Smooth muscle cell (in vitro differentiated cells): ENCODE measurements at regions not wholly inside any gene's neighbourhood (a gene's known extent, or its start where the extent isn't known, plus 50 kb on each side); places are given as distances from the start of the nearest gene placed in this dataset.
"Not testable (repeated sequence)": the region's sequence is repeated elsewhere in the genome, so short reads cannot be mapped to it uniquely, and the experiment has no call there.

Experiments used
- DNase-seq: peaks from one replicate; lab custom pipeline; 2025; ENCODE audit not compliant: unreplicated experiment; lab: John Stamatoyannopoulos, UW
- H2AFZ ChIP-seq: fragments of 200-600 bp; sonication (generic); 2 replicates; pipeline ENCODE4 v1.6.0; 2016; ENCODE audit warnings: antibody characterized with exemption, low read depth, mild to moderate bottlenecking
- H3F3A ChIP-seq: fragments of 200-600 bp; sonication (generic); 2 replicates; pipeline ENCODE4 v1.6.0; 2017; ENCODE audit warnings: antibody characterized with exemption, low read depth
- H3K27ac ChIP-seq: fragments of 200-600 bp; sonication (generic); 2 replicates; pipeline ENCODE4 v1.5.1; 2016; ENCODE audit warnings: low read depth, mild to moderate bottlenecking
- H3K27me3 ChIP-seq: fragments of 200-600 bp; sonication (generic); 2 replicates; pipeline ENCODE4 v1.6.1; 2016; ENCODE audit warnings: low read depth, mild to moderate bottlenecking
- H3K36me3 ChIP-seq: fragments of 200-600 bp; sonication (generic); 2 replicates; pipeline ENCODE4 v1.5.1; 2016; ENCODE audit warnings: low read depth
- H3K4me1 ChIP-seq: fragments of 200-600 bp; sonication (generic); 2 replicates; pipeline ENCODE4 v1.5.1; 2016; ENCODE audit warnings: low read depth
- H3K4me2 ChIP-seq: fragments of 200-600 bp; sonication (generic); 2 replicates; pipeline ENCODE4 v1.6.0; 2016; ENCODE audit warnings: mild to moderate bottlenecking
- H3K4me3 ChIP-seq: fragments of 200-600 bp; sonication (generic); 2 replicates; pipeline ENCODE4 v1.5.1; 2016; ENCODE audit warnings: mild to moderate bottlenecking
- H3K79me2 ChIP-seq: fragments of 200-600 bp; sonication (generic); 2 replicates; pipeline ENCODE4 v1.6.0; 2016; ENCODE audit warnings: low read depth, mild to moderate bottlenecking
- H3K9ac ChIP-seq: fragments of 200-600 bp; sonication (generic); 2 replicates; pipeline ENCODE4 v1.6.0; 2016; ENCODE audit warnings: low read depth
- H3K9me3 ChIP-seq: fragments of 200-600 bp; sonication (generic); replicated peaks from 2 replicates; pipeline ENCODE4 v1.5.1; 2016; ENCODE audit warnings: low read depth
- H4K20me1 ChIP-seq: fragments of 200-600 bp; sonication (generic); 2 replicates; pipeline ENCODE4 v1.6.0; 2016; ENCODE audit warnings: low read depth
- CTCF ChIP-seq: fragments of 200-600 bp; sonication (generic); IDR thresholded peaks from 2 replicates; pipeline ENCODE4 v1.5.1; 2017; ENCODE audit warnings: borderline replicate concordance, mild to moderate bottlenecking, antibody characterized with exemption; ENCODE audit not compliant: insufficient read depth, poor library complexity, severe bottlenecking
- WGBS: methylation state at CpG from one replicate; pipeline ENCODE4 v1.1.7; 2016; ENCODE audit warnings: low lambda C conversion rate; 5-methylcytosine and 5-hydroxymethylcytosine counted together

DNA sequence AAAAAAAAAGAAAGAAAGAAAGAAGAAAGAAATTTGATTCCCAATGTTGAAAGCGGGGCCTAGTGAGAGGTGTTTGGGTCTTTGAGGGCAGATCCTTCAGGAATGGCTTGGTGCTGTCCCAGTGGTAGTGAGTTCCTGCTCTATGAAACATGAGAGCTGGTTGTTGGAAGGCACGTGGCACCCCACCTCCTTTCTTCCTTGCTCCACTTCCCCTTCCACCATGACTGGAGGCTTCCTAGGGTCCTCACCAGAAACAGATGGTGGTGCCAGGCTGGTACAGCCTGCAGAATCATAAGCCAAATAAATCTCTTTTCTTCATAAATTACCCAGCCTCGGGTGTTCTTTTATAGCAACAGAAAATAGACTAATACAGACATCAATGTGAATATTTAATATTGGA, 147.3 kb upstream of the KCNJ18 start:
- H3K9ac ChIP-seq = no peak overlapping the region
- H3K27me3 ChIP-seq = no peaks in the 10 kb centered on the region
- peaks cover 5% of the 10 kb centered on the region for H3K9me3 ChIP-seq
- no peaks in the 10 kb centered on the region for H3K36me3 ChIP-seq
- no peak overlapping the region for H2AFZ ChIP-seq
- H3K4me2 ChIP-seq = no peak overlapping the region
- no peak overlapping the region for H3K27ac ChIP-seq
- no peak overlapping the region for H3K4me3 ChIP-seq
- no peaks in the 10 kb centered on the region for H4K20me1 ChIP-seq
- no peaks in the 10 kb centered on the region for H3F3A ChIP-seq
- 59% methylated on average over 3 of the region's 3 CpGs for WGBS
- no peaks in the 10 kb centered on the region for H3K79me2 ChIP-seq
- TF ChIP-seq CTCF = no peak
- DNase-seq = no peak
- H3K4me1 ChIP-seq = no peaks in the 10 kb centered on the region

DNA sequence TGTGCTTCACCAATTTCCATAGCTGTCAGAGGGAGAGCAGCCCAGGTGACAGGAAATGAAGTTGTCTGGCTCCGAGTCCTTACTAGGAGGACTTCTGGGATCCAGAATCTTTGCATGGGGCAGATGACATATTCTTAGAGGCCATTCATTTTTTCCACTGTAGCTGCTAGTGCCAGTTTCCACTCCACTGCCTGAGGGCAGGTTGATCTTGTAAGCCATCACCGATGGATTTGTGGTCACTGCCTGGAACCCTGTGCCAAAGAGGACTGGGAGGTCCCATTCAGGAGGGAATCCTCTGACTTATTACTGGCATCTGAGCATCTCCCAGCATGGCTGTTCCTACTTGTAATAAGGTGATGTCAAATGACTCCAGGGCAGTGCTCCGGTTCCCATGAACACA, 144.1 kb upstream of the KCNJ18 start:
- Histone ChIP-seq H3K36me3 (no peaks in the 10 kb centered on the region), H3K4me1 (no peaks in the 10 kb centered on the region), H3K27ac (no peak overlapping the region), H2AFZ (no peak overlapping the region), H3K9ac (no peak overlapping the region), H3K27me3 (no peaks in the 10 kb centered on the region), H3K4me3 (no peak overlapping the region), H4K20me1 (no peaks in the 10 kb centered on the region), H3K79me2 (no peaks in the 10 kb centered on the region), H3K4me2 (no peak overlapping the region), H3F3A (no peaks in the 10 kb centered on the region), H3K9me3 (peaks cover 5% of the 10 kb centered on the region)
- no peak for TF ChIP-seq CTCF
- no peak for DNase-seq
- WGBS = 87% methylated on average over 3 of the region's 3 CpGs

DNA sequence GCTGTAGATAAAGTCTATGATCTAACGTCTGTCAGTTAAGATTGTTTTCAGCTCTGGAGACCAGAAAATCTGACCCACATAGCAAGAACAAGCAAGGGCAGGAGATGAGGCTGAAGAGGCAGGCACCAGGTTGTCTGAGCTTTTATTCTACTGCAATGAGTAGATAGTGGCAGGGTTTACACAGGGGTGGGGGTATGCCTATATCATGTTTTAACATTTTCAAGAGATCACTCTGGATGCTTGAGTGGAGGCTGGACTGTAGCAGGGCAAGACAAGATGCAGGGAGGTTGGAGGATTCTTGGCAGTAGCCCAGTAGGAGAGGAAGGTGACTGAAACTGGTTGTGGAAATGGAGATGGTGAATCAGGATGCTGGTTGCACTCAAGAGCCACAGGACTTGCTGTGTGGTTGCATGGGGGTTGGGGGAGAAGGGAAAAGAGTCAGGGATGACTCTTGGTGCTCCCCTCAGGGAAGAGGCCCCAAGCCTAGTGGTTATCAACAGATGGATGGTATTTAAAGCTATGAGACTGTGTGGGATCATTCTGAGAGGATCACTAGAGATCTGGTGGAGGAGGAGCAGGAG, 143.1 kb upstream of the KCNJ18 start:
- WGBS = 63% methylated on average over 1 of the region's 1 CpG

GRCh38 chr17:21550031-21550430, 142.3 kb upstream of the KCNJ18 start:
- H3K4me2 ChIP-seq, H4K20me1 ChIP-seq, H3K79me2 ChIP-seq, H3K36me3 ChIP-seq, DNase-seq, H3K9me3 ChIP-seq, H3F3A ChIP-seq, H3K9ac ChIP-seq, H3K4me3 ChIP-seq, H3K4me1 ChIP-seq, H3K27ac ChIP-seq, H3K27me3 ChIP-seq, H2AFZ ChIP-seq: not testable (repeated sequence)
- 79% methylated on average over 3 of the region's 3 CpGs for WGBS

More for the DNA sequence above, 143.1 kb upstream of the KCNJ18 start:
- H3K36me3 ChIP-seq = no peaks in the 10 kb centered on the region
- H3K4me3 ChIP-seq = no peak overlapping the region
- no peak for DNase-seq
- no peak overlapping the region for H2AFZ ChIP-seq
- no peaks in the 10 kb centered on the region for H3K4me1 ChIP-seq
- H4K20me1 ChIP-seq = no peaks in the 10 kb centered on the region
- H3K27me3 ChIP-seq = no peaks in the 10 kb centered on the region
- no peaks in the 10 kb centered on the region for H3K9me3 ChIP-seq
- no peak overlapping the region for H3K9ac ChIP-seq
- H3K79me2 ChIP-seq = no peaks in the 10 kb centered on the region
- H3F3A ChIP-seq = no peaks in the 10 kb centered on the region
- TF ChIP-seq CTCF = no peak
- no peak overlapping the region for H3K27ac ChIP-seq
- H3K4me2 ChIP-seq = no peak overlapping the region
